ENCODE measurements at regions not wholly inside any gene's neighbourhood (a gene's known extent, or its start where the extent isn't known, plus 50 kb on each side); places are given as distances from the start of the nearest gene placed in this dataset.
A peak's percentile ranks its signal among the peaks of the same experiment; 100 is the strongest.

- peaks cover 11% of the 10 kb centered on the region for H3K36me3 Mint-ChIP-seq (ENCODE audit: insufficient read depth, unreplicated experiment)
- CTCF ChIA-PET: interaction anchor here (0.5 to 0.7 kb wide), 2 partner anchors 139 to 174 kb away, joined by 3 read pairs; no protein-coding TSS in a partner anchor
- H3K27ac Mint-ChIP-seq (ENCODE audit: unreplicated experiment): peak overlapping the region; percentile 36
- BruUV-seq (replicated peaks): no TSS peak
- TF ChIP-seq CTCF (IDR thresholded peaks at IDR 0.05; ENCODE audit: unreplicated experiment): no peak
- no peaks in the 10 kb centered on the region for H3K27me3 Mint-ChIP-seq (ENCODE audit: unreplicated experiment)
- peaks cover 46% of the 10 kb centered on the region for H3K4me1 Mint-ChIP-seq (ENCODE audit: low read depth, unreplicated experiment)
- no peak for DNase-seq
- no peak overlapping the region for H3K4me3 Mint-ChIP-seq (ENCODE audit: low read depth, unreplicated experiment)
- intact Hi-C loops (cut with micrococcal nuclease; ENCODE audit: unreplicated experiment): loop anchor here (5.0 to 10.0 kb wide), 3 partner anchors 167 to 216 kb away; partner anchors contain the start of gene TMEM165
- peaks cover 5% of the 10 kb centered on the region for H3K9me3 Mint-ChIP-seq (ENCODE audit: low read depth, unreplicated experiment)
Observed at GRCh38 chr4:55181010-55182005, 55.9 kb upstream of the KDR start.

- peaks cover 45% of the 10 kb centered on the region for H3K4me1 Mint-ChIP-seq (ENCODE audit: low read depth, unreplicated experiment)
- no TSS peak for BruUV-seq (replicated peaks)
- H3K9me3 Mint-ChIP-seq (ENCODE audit: low read depth, unreplicated experiment): peaks cover 5% of the 10 kb centered on the region
- CTCF ChIA-PET: interaction anchor here (0.5 to 2.3 kb wide), 18 partner anchors 9 to 1042 kb away, joined by 3 to 13 read pairs (median 4); partner anchors contain the start of genes CLOCK and SRD5A3
- intact Hi-C loops (cut with micrococcal nuclease; ENCODE audit: unreplicated experiment): loop anchor here (2.0 to 10.0 kb wide), 4 partner anchors 137 to 213 kb away; partner anchors contain the start of gene TMEM165
- DNase-seq: peak; percentile 71
- peak overlapping the region; percentile 82 for H3K27ac Mint-ChIP-seq (ENCODE audit: unreplicated experiment)
- TF ChIP-seq CTCF (IDR thresholded peaks at IDR 0.05; ENCODE audit: unreplicated experiment): no peak
- H3K36me3 Mint-ChIP-seq (ENCODE audit: insufficient read depth, unreplicated experiment): peaks cover 11% of the 10 kb centered on the region
- peak overlapping the region; percentile 30 for H3K4me3 Mint-ChIP-seq (ENCODE audit: low read depth, unreplicated experiment)
- no peaks in the 10 kb centered on the region for H3K27me3 Mint-ChIP-seq (ENCODE audit: unreplicated experiment)
Observed at GRCh38 chr4:55183926-55184599, 58.7 kb upstream of the KDR start.

- peaks cover 5% of the 10 kb centered on the region for H3K9me3 Mint-ChIP-seq (ENCODE audit: low read depth, unreplicated experiment)
- TF ChIP-seq CTCF (IDR thresholded peaks at IDR 0.05; ENCODE audit: unreplicated experiment): peak; percentile 44
- CTCF ChIA-PET: interaction anchor here (0.5 to 2.3 kb wide), 18 partner anchors 10 to 1043 kb away, joined by 3 to 13 read pairs (median 4); partner anchors contain the start of genes CLOCK and SRD5A3
- H3K27me3 Mint-ChIP-seq (ENCODE audit: unreplicated experiment): no peaks in the 10 kb centered on the region
- H3K27ac Mint-ChIP-seq (ENCODE audit: unreplicated experiment): peak overlapping the region; percentile 82
- peak; percentile 70 for DNase-seq
- H3K4me3 Mint-ChIP-seq (ENCODE audit: low read depth, unreplicated experiment): peak overlapping the region; percentile 30
- H3K4me1 Mint-ChIP-seq (ENCODE audit: low read depth, unreplicated experiment): peaks cover 45% of the 10 kb centered on the region
- no TSS peak for BruUV-seq (replicated peaks)
- peaks cover 11% of the 10 kb centered on the region for H3K36me3 Mint-ChIP-seq (ENCODE audit: insufficient read depth, unreplicated experiment)
- intact Hi-C loops (cut with micrococcal nuclease; ENCODE audit: unreplicated experiment): loop anchor here (2.0 to 10.0 kb wide), 4 partner anchors 136 to 212 kb away; partner anchors contain the start of gene TMEM165
Observed at GRCh38 chr4:55184600-55185523, 59.5 kb upstream of the KDR start.
